ENCODE measurements at regions not wholly inside any gene's neighbourhood (a gene's known extent, or its start where the extent isn't known, plus 50 kb on each side); places are given as distances from the start of the nearest gene placed in this dataset.

DNA sequence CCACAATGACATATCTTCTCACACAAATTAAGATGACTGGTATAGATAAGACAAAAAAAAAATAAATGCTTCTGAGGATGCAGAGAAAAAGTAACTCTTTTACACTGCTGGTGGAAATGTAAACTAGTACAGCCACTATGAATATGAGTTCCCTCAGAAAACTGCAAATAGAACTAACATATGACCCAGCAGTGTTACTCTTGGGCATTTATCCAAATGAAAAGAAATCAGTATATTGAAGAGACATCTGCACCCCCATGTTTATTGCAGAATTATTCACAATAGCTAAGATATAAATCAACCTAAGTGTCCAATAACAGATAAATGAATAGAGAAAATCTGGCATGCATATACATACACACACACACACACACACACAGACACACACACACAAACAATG, 83.0 kb upstream of the FAM174A start:
- no peak for TF ChIP-seq EZH2 (IDR thresholded peaks at IDR 0.05; ENCODE audit: low read length, missing control alignments)
- TF ChIP-seq, protein P1, sequence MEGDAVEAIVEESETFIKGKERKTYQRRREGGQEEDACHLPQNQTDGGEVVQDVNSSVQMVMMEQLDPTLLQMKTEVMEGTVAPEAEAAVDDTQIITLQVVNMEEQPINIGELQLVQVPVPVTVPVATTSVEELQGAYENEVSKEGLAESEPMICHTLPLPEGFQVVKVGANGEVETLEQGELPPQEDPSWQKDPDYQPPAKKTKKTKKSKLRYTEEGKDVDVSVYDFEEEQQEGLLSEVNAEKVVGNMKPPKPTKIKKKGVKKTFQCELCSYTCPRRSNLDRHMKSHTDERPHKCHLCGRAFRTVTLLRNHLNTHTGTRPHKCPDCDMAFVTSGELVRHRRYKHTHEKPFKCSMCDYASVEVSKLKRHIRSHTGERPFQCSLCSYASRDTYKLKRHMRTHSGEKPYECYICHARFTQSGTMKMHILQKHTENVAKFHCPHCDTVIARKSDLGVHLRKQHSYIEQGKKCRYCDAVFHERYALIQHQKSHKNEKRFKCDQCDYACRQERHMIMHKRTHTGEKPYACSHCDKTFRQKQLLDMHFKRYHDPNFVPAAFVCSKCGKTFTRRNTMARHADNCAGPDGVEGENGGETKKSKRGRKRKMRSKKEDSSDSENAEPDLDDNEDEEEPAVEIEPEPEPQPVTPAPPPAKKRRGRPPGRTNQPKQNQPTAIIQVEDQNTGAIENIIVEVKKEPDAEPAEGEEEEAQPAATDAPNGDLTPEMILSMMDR (conservative IDR thresholded peaks at IDR 0.05 in 1 of 2, IDR thresholded peaks at IDR 0.05 in 1 of 2; ENCODE audit: low read depth in 1 of 2, low read length in 2 of 2) = no peak

Data from fibroblast of lung (primary cell).